Activated T-helper 1 cell treated with anti-CD3 and anti-CD28 coated beads, Interleukin-12 subunit alpha, Interleukin-12 subunit beta, Interleukin-2, Interleukin-4 antibody, amounts not matched to agents 30 ng/mL and 10 ng/mL and 1 ng/mL, durations not matched to agents 14 hours and 24 hours and 36 hours (primary cell): ENCODE measurements at regions not wholly inside any gene's neighbourhood (a gene's known extent, or its start where the extent isn't known, plus 50 kb on each side); places are given as distances from the start of the nearest gene placed in this dataset.

Experiments
- DNase-seq: peaks from one replicate; pipeline ENCODE4 v3.0.0; 2021; ENCODE audit warnings: low spot score
- H3K27ac Mint-ChIP-seq: one replicate; pipeline ENCODE4 v1.8.0; 2021; ENCODE audit warnings: mild to moderate bottlenecking, mixed read lengths
- H3K27me3 Mint-ChIP-seq: one replicate; pipeline ENCODE4 v1.8.0; 2022; ENCODE audit warnings: mild to moderate bottlenecking, moderate library complexity, mixed read lengths; ENCODE audit not compliant: insufficient read depth
- H3K36me3 Mint-ChIP-seq: one replicate; pipeline ENCODE4 v1.8.0; 2021; ENCODE audit warnings: low read depth, mixed read lengths
- H3K4me1 Mint-ChIP-seq: one replicate; pipeline ENCODE4 v1.8.0; 2021; ENCODE audit warnings: low read depth, mixed read lengths
- H3K4me3 Mint-ChIP-seq: one replicate; pipeline ENCODE4 v1.8.0; 2021; ENCODE audit warnings: mild to moderate bottlenecking, moderate library complexity, mixed read lengths
- H3K9me3 Mint-ChIP-seq: one replicate; pipeline ENCODE4 v1.8.0; 2021; ENCODE audit warnings: mixed read lengths
- intact Hi-C: fragments of 100-400 bp; cut with micrococcal nuclease; formaldehyde crosslinking; loops from one replicate; pipeline ENCODE4 v1.15.1; 2024

- Mint-ChIP-seq H3K4me3 (no peak overlapping the region), H3K9me3 (no peaks in the 10 kb centered on the region), H3K27me3 (peaks cover 7% of the 10 kb centered on the region), H3K36me3 (no peaks in the 10 kb centered on the region), H3K27ac (no peak overlapping the region), H3K4me1 (peaks cover 7% of the 10 kb centered on the region)
- no peak for DNase-seq
- intact Hi-C loops = no loop called here
Measured at GRCh38 chr2:151030663-151031230, 230.9 kb downstream of the RBM43 start.

- intact Hi-C loops = no loop called here
- Mint-ChIP-seq H3K4me3 (no peak overlapping the region), H3K27ac (no peak overlapping the region), H3K4me1 (peaks cover 7% of the 10 kb centered on the region), H3K9me3 (no peaks in the 10 kb centered on the region), H3K36me3 (no peaks in the 10 kb centered on the region), H3K27me3 (peaks cover 7% of the 10 kb centered on the region)
- no peak for DNase-seq
Measured at GRCh38 chr2:151029406-151030157, 232.1 kb downstream of the RBM43 start.

- Mint-ChIP-seq H3K4me3 (no peak overlapping the region), H3K4me1 (peaks cover 7% of the 10 kb centered on the region), H3K9me3 (no peaks in the 10 kb centered on the region), H3K27me3 (peaks cover 7% of the 10 kb centered on the region), H3K27ac (no peak overlapping the region), H3K36me3 (no peaks in the 10 kb centered on the region)
- DNase-seq = no peak
- intact Hi-C loops = no loop called here
Measured at GRCh38 chr2:151028691-151029176, 232.9 kb downstream of the RBM43 start.

- no peak overlapping the region for H3K27ac Mint-ChIP-seq
- H3K9me3 Mint-ChIP-seq = no peaks in the 10 kb centered on the region
- H3K4me1 Mint-ChIP-seq = peaks cover 7% of the 10 kb centered on the region
- H3K27me3 Mint-ChIP-seq = peaks cover 4% of the 10 kb centered on the region
- no peaks in the 10 kb centered on the region for H3K36me3 Mint-ChIP-seq
- no peak overlapping the region for H3K4me3 Mint-ChIP-seq
- no peak for DNase-seq
- intact Hi-C loops = no loop called here
Measured at GRCh38 chr2:151027151-151027550, 234.5 kb downstream of the RBM43 start.

- Mint-ChIP-seq H3K9me3 (no peaks in the 10 kb centered on the region), H3K4me3 (no peak overlapping the region), H3K4me1 (peaks cover 7% of the 10 kb centered on the region), H3K27ac (no peak overlapping the region), H3K27me3 (peaks cover 2% of the 10 kb centered on the region), H3K36me3 (no peaks in the 10 kb centered on the region)
- DNase-seq = no peak
- intact Hi-C loops = no loop called here
Measured at GRCh38 chr2:151025816-151026215, 235.8 kb downstream of the RBM43 start.

GRCh38 chr2:151024696-151025251 lies 236.9 kb downstream of the RBM43 start:
- Mint-ChIP-seq H3K27ac (no peak overlapping the region), H3K27me3 (peaks cover 2% of the 10 kb centered on the region), H3K4me1 (peaks cover 4% of the 10 kb centered on the region), H3K9me3 (no peaks in the 10 kb centered on the region), H3K36me3 (no peaks in the 10 kb centered on the region), H3K4me3 (no peak overlapping the region)
- DNase-seq = no peak
- intact Hi-C loops = no loop called here

GRCh38 chr2:151021747-151022452 lies 239.8 kb downstream of the RBM43 start:
- Mint-ChIP-seq H3K27me3 (peaks cover 2% of the 10 kb centered on the region), H3K27ac (no peak overlapping the region), H3K4me1 (no peaks in the 10 kb centered on the region), H3K4me3 (no peak overlapping the region), H3K36me3 (no peaks in the 10 kb centered on the region), H3K9me3 (no peaks in the 10 kb centered on the region)
- intact Hi-C loops = no loop called here
- no peak for DNase-seq

GRCh38 chr2:151020411-151020810 lies 241.3 kb downstream of the RBM43 start:
- DNase-seq = no peak
- Mint-ChIP-seq H3K9me3 (no peaks in the 10 kb centered on the region), H3K4me3 (no peak overlapping the region), H3K4me1 (no peaks in the 10 kb centered on the region), H3K36me3 (no peaks in the 10 kb centered on the region), H3K27me3 (peaks cover 2% of the 10 kb centered on the region), H3K27ac (no peak overlapping the region)
- intact Hi-C loops = no loop called here

- Mint-ChIP-seq H3K36me3 (no peaks in the 10 kb centered on the region), H3K4me1 (no peaks in the 10 kb centered on the region), H3K9me3 (no peaks in the 10 kb centered on the region), H3K27ac (no peak overlapping the region), H3K27me3 (no peaks in the 10 kb centered on the region), H3K4me3 (no peak overlapping the region)
- DNase-seq = no peak
- intact Hi-C loops = no loop called here
Measured at GRCh38 chr2:151009437-151010175, 252.1 kb downstream of the RBM43 start.

GRCh38 chr2:151007365-151007764 lies 254.3 kb downstream of the RBM43 start:
- Mint-ChIP-seq H3K27me3 (no peaks in the 10 kb centered on the region), H3K4me1 (no peaks in the 10 kb centered on the region), H3K9me3 (no peaks in the 10 kb centered on the region), H3K4me3 (no peak overlapping the region), H3K27ac (no peak overlapping the region), H3K36me3 (no peaks in the 10 kb centered on the region)
- intact Hi-C loops = no loop called here
- DNase-seq = no peak

- DNase-seq = no peak
- H3K4me1 Mint-ChIP-seq = no peaks in the 10 kb centered on the region
- peaks cover 2% of the 10 kb centered on the region for H3K27me3 Mint-ChIP-seq
- no peak overlapping the region for H3K27ac Mint-ChIP-seq
- no peak overlapping the region for H3K4me3 Mint-ChIP-seq
- no peaks in the 10 kb centered on the region for H3K36me3 Mint-ChIP-seq
- intact Hi-C loops = no loop called here
- no peaks in the 10 kb centered on the region for H3K9me3 Mint-ChIP-seq
Measured at GRCh38 chr2:151002959-151003600, 258.6 kb downstream of the RBM43 start.

GRCh38 chr2:150997702-150998440 lies 263.8 kb downstream of the RBM43 start:
- no peak overlapping the region for H3K4me3 Mint-ChIP-seq
- intact Hi-C loops = no loop called here
- H3K4me1 Mint-ChIP-seq = no peaks in the 10 kb centered on the region
- no peak for DNase-seq
- H3K27ac Mint-ChIP-seq = no peak overlapping the region
- H3K9me3 Mint-ChIP-seq = no peaks in the 10 kb centered on the region
- peaks cover 2% of the 10 kb centered on the region for H3K27me3 Mint-ChIP-seq
- H3K36me3 Mint-ChIP-seq = no peaks in the 10 kb centered on the region
